Hepatocyte (in vitro differentiated cells): ENCODE measurements at regions not wholly inside any gene's neighbourhood (a gene's known extent, or its start where the extent isn't known, plus 50 kb on each side); places are given as distances from the start of the nearest gene placed in this dataset.

Experiments
- DNase-seq: peaks from one replicate; pipeline ENCODE4 v3.0.0-alpha.2; 2016; ENCODE audit warnings: low spot score
- H2AFZ ChIP-seq: fragments of 200-600 bp; sonication (generic); 2 replicates; pipeline ENCODE4 v1.6.0; 2016; ENCODE audit warnings: antibody characterized with exemption, mild to moderate bottlenecking
- H3K27ac ChIP-seq: fragments of 200-600 bp; sonication (generic); 2 replicates; pipeline ENCODE4 v1.5.1; 2016; ENCODE audit warnings: mild to moderate bottlenecking
- H3K27me3 ChIP-seq: fragments of 200-600 bp; sonication (generic); 2 replicates; pipeline ENCODE4 v1.6.1; 2016
- H3K36me3 ChIP-seq: fragments of 200-600 bp; sonication (generic); replicated peaks from 2 replicates; pipeline ENCODE4 v1.5.1; 2016; ENCODE audit warnings: low read depth; ENCODE audit not compliant: insufficient read depth
- H3K4me1 ChIP-seq: fragments of 200-600 bp; sonication (generic); 2 replicates; pipeline ENCODE4 v1.5.1; 2016; ENCODE audit warnings: mild to moderate bottlenecking, moderate library complexity; ENCODE audit not compliant: insufficient read depth
- H3K4me2 ChIP-seq: fragments of 200-600 bp; sonication (generic); 2 replicates; pipeline ENCODE4 v1.6.0; 2016
- H3K4me3 ChIP-seq: fragments of 200-600 bp; sonication (generic); 2 replicates; pipeline ENCODE4 v1.5.1; 2016; ENCODE audit warnings: mild to moderate bottlenecking
- H3K79me2 ChIP-seq: fragments of 200-600 bp; sonication (generic); 2 replicates; pipeline ENCODE4 v1.6.0; 2017; ENCODE audit warnings: mild to moderate bottlenecking
- H3K9me2 ChIP-seq: fragments of 200-600 bp; sonication (generic); replicated peaks from 2 replicates; pipeline ENCODE4 v1.6.0; 2017; ENCODE audit warnings: mild to moderate bottlenecking; ENCODE audit not compliant: insufficient read depth
- H3K9me3 ChIP-seq: fragments of 200-600 bp; sonication (generic); 2 replicates; pipeline ENCODE4 v1.5.1; 2016; ENCODE audit warnings: low read depth, mild to moderate bottlenecking
- H4K20me1 ChIP-seq: fragments of 200-600 bp; sonication (generic); 2 replicates; pipeline ENCODE4 v1.6.0; 2016; ENCODE audit warnings: mild to moderate bottlenecking; ENCODE audit not compliant: insufficient read depth, poor library complexity, severe bottlenecking
- CTCF ChIP-seq: fragments of 200-600 bp; sonication (generic); IDR thresholded peaks from 2 replicates; pipeline ENCODE4 v1.5.1; 2016; ENCODE audit warnings: antibody characterized with exemption, mild to moderate bottlenecking; ENCODE audit not compliant: poor library complexity
- EZH2 ChIP-seq: fragments of 200-600 bp; sonication (generic); IDR thresholded peaks from 2 replicates; pipeline ENCODE4 v1.6.1; 2016; ENCODE audit warnings: antibody characterized with exemption, mild to moderate bottlenecking, borderline replicate concordance
- EZH2phosphoT487 ChIP-seq: fragments of 200-600 bp; sonication (generic); IDR thresholded peaks from one replicate; pipeline ENCODE4 v1.6.1; 2018; ENCODE audit warnings: antibody characterized with exemption, mild to moderate bottlenecking, low read depth, moderate library complexity; ENCODE audit not compliant: unreplicated experiment, severe bottlenecking
- WGBS: methylation state at CpG from one replicate; pipeline ENCODE4 v1.1.6; 2016; ENCODE audit warnings: low lambda C conversion rate; ENCODE audit errors: missing lambda C conversion rate; 5-methylcytosine and 5-hydroxymethylcytosine counted together

GRCh38 chr13:94784066-94784465, 71.7 kb upstream of the SOX21 start:
- Histone ChIP-seq H3K9me2 (no peaks in the 10 kb centered on the region), H3K27me3 (no peaks in the 10 kb centered on the region), H3K4me1 (no peaks in the 10 kb centered on the region), H3K36me3 (no peaks in the 10 kb centered on the region), H3K27ac (no peak overlapping the region), H4K20me1 (no peaks in the 10 kb centered on the region), H3K4me2 (no peak overlapping the region), H3K4me3 (no peak overlapping the region), H2AFZ (no peak overlapping the region), H3K79me2 (no peaks in the 10 kb centered on the region), H3K9me3 (peaks cover 3% of the 10 kb centered on the region)
- TF ChIP-seq CTCF, result no peak
- TF ChIP-seq EZH2phosphoT487, result no peak
- TF ChIP-seq EZH2, result no peak
- DNase-seq, result no peak
- 90% methylated on average over 6 of the region's 6 CpGs for WGBS

GRCh38 chr13:94783489-94783888, 71.1 kb upstream of the SOX21 start:
- 97% methylated on average over 3 of the region's 3 CpGs for WGBS

GRCh38 chr13:94780421-94780820, 68.1 kb upstream of the SOX21 start:
- no peak for DNase-seq
- H4K20me1 ChIP-seq, result no peaks in the 10 kb centered on the region
- H3K4me2 ChIP-seq, result no peak overlapping the region
- H3K79me2 ChIP-seq, result no peaks in the 10 kb centered on the region
- no peak overlapping the region for H3K4me3 ChIP-seq
- H3K27me3 ChIP-seq, result no peaks in the 10 kb centered on the region
- H3K36me3 ChIP-seq, result no peaks in the 10 kb centered on the region
- WGBS, result 75% methylated on average over 4 of the region's 4 CpGs
- no peaks in the 10 kb centered on the region for H3K9me2 ChIP-seq
- peaks cover 3% of the 10 kb centered on the region for H3K9me3 ChIP-seq
- no peak overlapping the region for H3K27ac ChIP-seq
- no peak overlapping the region for H2AFZ ChIP-seq
- TF ChIP-seq EZH2 (no peak), EZH2phosphoT487 (no peak), CTCF (no peak)
- no peaks in the 10 kb centered on the region for H3K4me1 ChIP-seq

More at GRCh38 chr13:94783489-94783888, 71.1 kb upstream of the SOX21 start:
- H3K4me3 ChIP-seq, result no peak overlapping the region
- no peaks in the 10 kb centered on the region for H3K79me2 ChIP-seq
- H3K9me3 ChIP-seq, result peaks cover 3% of the 10 kb centered on the region
- H2AFZ ChIP-seq, result no peak overlapping the region
- no peaks in the 10 kb centered on the region for H3K36me3 ChIP-seq
- no peaks in the 10 kb centered on the region for H3K4me1 ChIP-seq
- no peak for DNase-seq
- H4K20me1 ChIP-seq, result no peaks in the 10 kb centered on the region
- H3K27me3 ChIP-seq, result no peaks in the 10 kb centered on the region
- H3K9me2 ChIP-seq, result no peaks in the 10 kb centered on the region
- no peak overlapping the region for H3K27ac ChIP-seq
- no peak for TF ChIP-seq CTCF
- no peak for TF ChIP-seq EZH2phosphoT487
- no peak for TF ChIP-seq EZH2
- no peak overlapping the region for H3K4me2 ChIP-seq

GRCh38 chr13:94778986-94779385, 66.6 kb upstream of the SOX21 start:
- Histone ChIP-seq H3K4me3 (no peak overlapping the region), H3K79me2 (no peaks in the 10 kb centered on the region), H3K4me2 (no peak overlapping the region), H3K27ac (no peak overlapping the region), H3K36me3 (no peaks in the 10 kb centered on the region), H4K20me1 (no peaks in the 10 kb centered on the region), H3K9me3 (peaks cover 3% of the 10 kb centered on the region), H3K4me1 (no peaks in the 10 kb centered on the region), H3K9me2 (no peaks in the 10 kb centered on the region), H3K27me3 (no peaks in the 10 kb centered on the region), H2AFZ (no peak overlapping the region)
- no peak for DNase-seq
- WGBS, result 82% methylated on average over 5 of the region's 5 CpGs
- no peak for TF ChIP-seq EZH2
- TF ChIP-seq EZH2phosphoT487, result no peak
- no peak for TF ChIP-seq CTCF
